A549 (cell line): ENCODE measurements at regions not wholly inside any gene's neighbourhood (a gene's known extent, or its start where the extent isn't known, plus 50 kb on each side); places are given as distances from the start of the nearest gene placed in this dataset.
"Not testable (repeated sequence)": the region's sequence is repeated elsewhere in the genome, so short reads cannot be mapped to it uniquely, and the experiment has no call there.

Experiments
- ATAC-seq, 2 experiments: fragments of 200-7000 bp in 1 of 2; fragments of >200 bp in 1 of 2; cut with Nextera tagmentation in 1 of 2; cut with Tn5 transposase in 1 of 2; 3 replicates each; pipeline versions ENCODE4 v1.8.0 to v1.9.1; 2018 to 2020; ENCODE audit warnings: mild to moderate bottlenecking in 1 of 2, moderate library complexity in 1 of 2
- CTCF ChIA-PET: fragments of 300-600 bp; sonication (Branson Sonifier 250); formaldehyde crosslinking; extraction: SDS; loops from one replicate; lab custom pipeline; 2021; ENCODE audit warnings: antibody characterized with exemption, inconsistent platforms; lab: Yijun Ruan, JAX
- POLR2A ChIA-PET: fragments of 350-600 bp; formaldehyde crosslinking; extraction: SDS; loops from one replicate; lab custom pipeline; 2021; ENCODE audit warnings: antibody characterized with exemption, inconsistent platforms; lab: Yijun Ruan, JAX
- DNase-seq, 2 experiments: peaks; one replicate each; pipeline versions ENCODE4 v3.0.0 to v3.0.0-alpha.2; 2011 to 2016; ENCODE audit warnings: low read depth in 1 of 2, low spot score in 1 of 2
- FAIRE-seq: peaks from 2 replicates; lab custom pipeline; 2011; peaks lifted over from hg19 to GRCh38; lab: Jason Lieb, UNC
- H3K27ac ChIP-seq, 2 experiments: fragments of >200 bp; sonication (Bioruptor Twin); formaldehyde crosslinking; 3 replicates each; pipeline ENCODE4 v1.5.1; 2016 to 2017
- H3K4me1 ChIP-seq: fragments of >200 bp; sonication (Bioruptor Twin); formaldehyde crosslinking; 3 replicates; pipeline ENCODE4 v1.6.1; 2016
- H3K4me2 ChIP-seq: fragments of >200 bp; sonication (Bioruptor Twin); formaldehyde crosslinking; 3 replicates; pipeline ENCODE4 v1.6.1; 2016
- H3K4me3 ChIP-seq: fragments of >200 bp; sonication (Bioruptor Twin); formaldehyde crosslinking; 3 replicates; pipeline ENCODE4 v1.5.1; 2016
- H3K9me3 ChIP-seq: fragments of >200 bp; sonication (Bioruptor Twin); formaldehyde crosslinking; 3 replicates; pipeline ENCODE4 v1.6.1; 2016
- BHLHE40 ChIP-seq: IDR thresholded peaks from 2 replicates; pipeline ENCODE4 v1.6.1; 2012; ENCODE audit warnings: low read depth, low read length, inconsistent platforms
- CHD4 ChIP-seq: fragments of 200-600 bp; sonication (generic); IDR thresholded peaks from 2 replicates; pipeline ENCODE4 v1.6.1; 2016; ENCODE audit warnings: antibody characterized with exemption, mild to moderate bottlenecking, borderline replicate concordance
- CTCF ChIP-seq: fragments of >200 bp; sonication (Bioruptor Twin); formaldehyde crosslinking; IDR thresholded peaks from 3 replicates; pipeline ENCODE4 v1.5.1; 2016
- ESRRA ChIP-seq: fragments of 150-350 bp; IDR thresholded peaks from 2 replicates; pipeline ENCODE4 v1.6.1; 2014; ENCODE audit warnings: mild to moderate bottlenecking, low read length, borderline replicate concordance
- FOXS1 ChIP-seq: fragments of 250-450 bp; sonication (Bioruptor Pico); IDR thresholded peaks from 2 replicates; pipeline ENCODE4 v1.5.0; 2020; ENCODE audit warnings: mild to moderate bottlenecking, moderate library complexity
- GATA3 ChIP-seq: IDR thresholded peaks from 2 replicates; pipeline ENCODE4 v1.6.1; 2012; ENCODE audit warnings: borderline replicate concordance
- HDAC2 ChIP-seq: fragments of 200-600 bp; sonication (generic); IDR thresholded peaks from 2 replicates; pipeline ENCODE4 v1.6.1; 2016
- HEYL ChIP-seq: fragments of 250-450 bp; sonication (Bioruptor Pico); IDR thresholded peaks from 2 replicates; pipeline ENCODE4 v1.8.0; 2021; ENCODE audit warnings: mild to moderate bottlenecking, moderate library complexity
- HOXA7 ChIP-seq: fragments of 250-450 bp; sonication (Bioruptor Pico); IDR thresholded peaks from 2 replicates; pipeline ENCODE4 v1.5.0; 2020; ENCODE audit warnings: mild to moderate bottlenecking, moderate library complexity
- HOXB13 ChIP-seq: fragments of 250-450 bp; sonication (Bioruptor Pico); IDR thresholded peaks from 2 replicates; pipeline ENCODE4 v1.5.0; 2020; ENCODE audit warnings: low read depth, mild to moderate bottlenecking, moderate library complexity
- JUNB ChIP-seq: fragments of >200 bp; sonication (Bioruptor Twin); formaldehyde crosslinking; IDR thresholded peaks from 2 replicates; pipeline ENCODE4 v1.6.1; 2016
- MAFK ChIP-seq: fragments of 450-650 bp; IDR thresholded peaks from 2 replicates; pipeline ENCODE4 v1.6.1; 2014; ENCODE audit not compliant: partially characterized antibody
- MAX ChIP-seq: IDR thresholded peaks from 2 replicates; pipeline ENCODE4 v1.6.1; 2012
- NFE2L2 ChIP-seq: fragments of 150-350 bp; conservative IDR thresholded peaks from 2 replicates; pipeline ENCODE4 v1.6.1; 2014; ENCODE audit warnings: low read length
- NPAS2 ChIP-seq: fragments of 250-450 bp; sonication (Bioruptor Pico); IDR thresholded peaks from 2 replicates; pipeline ENCODE4 v1.8.0; 2022; ENCODE audit warnings: mild to moderate bottlenecking, moderate library complexity, borderline replicate concordance
- NR3C1 ChIP-seq: fragments of >200 bp; sonication (Bioruptor Twin); formaldehyde crosslinking; IDR thresholded peaks from 3 replicates; pipeline ENCODE4 v1.6.1; 2017
- PHF8 ChIP-seq: fragments of 200-600 bp; sonication (generic); IDR thresholded peaks from 2 replicates; pipeline ENCODE4 v1.6.1; 2016; ENCODE audit warnings: low read depth, mild to moderate bottlenecking, antibody characterized with exemption, moderate library complexity, borderline replicate concordance
- RCOR1 ChIP-seq: fragments of 150-350 bp; IDR thresholded peaks from 2 replicates; pipeline ENCODE4 v1.6.1; 2014; ENCODE audit warnings: antibody characterized with exemption, low read length, low read depth
- ZC3H11A ChIP-seq: fragments of 450-650 bp; IDR thresholded peaks from 2 replicates; pipeline ENCODE4 v1.6.1; 2014; ENCODE audit warnings: antibody characterized with exemption, mild to moderate bottlenecking
- ZFP36 ChIP-seq: fragments of 450-650 bp; IDR thresholded peaks from 2 replicates; pipeline ENCODE4 v1.6.1; 2014; ENCODE audit warnings: borderline replicate concordance; ENCODE audit not compliant: partially characterized antibody
- WGBS: methylation state at CpG from one replicate; pipeline ENCODE4 v1.1.6; 2017; ENCODE audit errors: missing lambda C conversion rate; 5-methylcytosine and 5-hydroxymethylcytosine counted together
- TF ChIP-seq, protein P1 (sequence below): fragments of 250-450 bp; sonication (Bioruptor Pico); IDR thresholded peaks from 2 replicates; pipeline ENCODE4 v1.5.0; 2021; ENCODE audit warnings: mild to moderate bottlenecking, moderate library complexity, borderline replicate concordance
- TF ChIP-seq, protein P2 (sequence below): fragments of 250-450 bp; sonication (Bioruptor Pico); IDR thresholded peaks from 2 replicates; pipeline ENCODE4 v1.5.0; 2020; ENCODE audit warnings: low read depth, mild to moderate bottlenecking, moderate library complexity

- Histone ChIP-seq H3K4me2 (no peak overlapping the region), H3K4me3 (no peak overlapping the region), H3K9me3 (no peaks in the 10 kb centered on the region), H3K27ac (no peak overlapping the region), H3K4me1 (no peaks in the 10 kb centered on the region)
- ChIA-PET CTCF (no interaction called here), POLR2A (no interaction called here)
- no peak for DNase-seq
- FAIRE-seq = no peak
- ATAC-seq = no peak
- 0% methylated on average over 3 of the region's 3 CpGs for WGBS
- TF ChIP-seq CTCF = no peak
- TF ChIP-seq NR3C1 = no peak
- TF ChIP-seq HDAC2 = no peak
- TF ChIP-seq PHF8 = no peak
- no peak for TF ChIP-seq BHLHE40
- no peak for TF ChIP-seq MAX
- no peak for TF ChIP-seq ZFP36
- no peak for TF ChIP-seq RCOR1
- TF ChIP-seq, protein P1, sequence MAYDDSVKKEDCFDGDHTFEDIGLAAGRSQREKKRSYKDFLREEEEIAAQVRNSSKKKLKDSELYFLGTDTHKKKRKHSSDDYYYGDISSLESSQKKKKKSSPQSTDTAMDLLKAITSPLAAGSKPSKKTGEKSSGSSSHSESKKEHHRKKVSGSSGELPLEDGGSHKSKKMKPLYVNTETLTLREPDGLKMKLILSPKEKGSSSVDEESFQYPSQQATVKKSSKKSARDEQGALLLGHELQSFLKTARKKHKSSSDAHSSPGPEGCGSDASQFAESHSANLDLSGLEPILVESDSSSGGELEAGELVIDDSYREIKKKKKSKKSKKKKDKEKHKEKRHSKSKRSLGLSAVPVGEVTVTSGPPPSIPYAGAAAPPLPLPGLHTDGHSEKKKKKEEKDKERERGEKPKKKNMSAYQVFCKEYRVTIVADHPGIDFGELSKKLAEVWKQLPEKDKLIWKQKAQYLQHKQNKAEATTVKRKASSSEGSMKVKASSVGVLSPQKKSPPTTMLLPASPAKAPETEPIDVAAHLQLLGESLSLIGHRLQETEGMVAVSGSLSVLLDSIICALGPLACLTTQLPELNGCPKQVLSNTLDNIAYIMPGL (CRISPR knock-in tag) = no peak
- no peak for TF ChIP-seq GATA3
- TF ChIP-seq, protein P2, sequence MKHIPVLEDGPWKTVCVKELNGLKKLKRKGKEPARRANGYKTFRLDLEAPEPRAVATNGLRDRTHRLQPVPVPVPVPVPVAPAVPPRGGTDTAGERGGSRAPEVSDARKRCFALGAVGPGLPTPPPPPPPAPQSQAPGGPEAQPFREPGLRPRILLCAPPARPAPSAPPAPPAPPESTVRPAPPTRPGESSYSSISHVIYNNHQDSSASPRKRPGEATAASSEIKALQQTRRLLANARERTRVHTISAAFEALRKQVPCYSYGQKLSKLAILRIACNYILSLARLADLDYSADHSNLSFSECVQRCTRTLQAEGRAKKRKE (CRISPR knock-in tag) = no peak
- TF ChIP-seq HEYL (CRISPR knock-in tag) = no peak
- no peak for TF ChIP-seq MAFK
- no peak for TF ChIP-seq CHD4
- no peak for TF ChIP-seq ZC3H11A
- no peak for TF ChIP-seq FOXS1 (CRISPR knock-in tag)
- TF ChIP-seq HOXA7 = no peak
- TF ChIP-seq NFE2L2 = no peak
- TF ChIP-seq NPAS2 (CRISPR knock-in tag) = no peak
- no peak for TF ChIP-seq HOXB13
Observed at GRCh38 chr6:51218181-51218580, 399.5 kb downstream of the TFAP2B start.

DNA sequence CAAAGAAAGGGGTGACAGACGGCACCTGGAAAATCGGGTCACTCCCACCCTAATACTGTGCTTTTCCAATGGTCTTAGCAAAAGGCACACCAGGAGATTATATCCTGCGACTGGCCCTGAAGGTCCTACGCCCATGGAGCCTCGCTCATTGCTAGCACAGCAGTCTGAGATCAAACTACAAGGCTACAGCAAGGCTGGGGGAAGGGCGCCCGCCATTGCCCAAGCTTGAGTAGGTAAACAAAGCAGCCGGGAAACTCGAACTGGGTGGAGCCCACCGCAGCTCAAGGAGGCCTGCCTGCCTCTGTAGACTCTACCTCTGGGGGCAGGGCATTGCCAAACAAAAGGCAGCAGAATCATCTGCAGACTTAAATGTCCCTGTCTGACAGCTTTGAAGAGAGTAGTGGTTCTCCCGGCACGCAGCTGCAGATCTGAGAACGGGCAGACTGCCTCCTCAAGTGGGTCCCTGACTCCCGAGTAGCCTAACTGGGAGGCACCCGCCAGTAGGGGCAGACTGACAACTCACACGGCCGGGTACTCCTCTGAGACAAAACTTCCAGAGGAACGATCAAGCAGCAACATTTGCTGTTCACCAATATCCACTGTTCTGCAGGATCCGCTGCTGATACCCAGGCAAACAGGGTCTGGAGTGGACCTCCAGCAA lies 406.0 kb downstream of the TFAP2B start:
- FAIRE-seq, DNase-seq, H3K9me3 ChIP-seq, H3K27ac ChIP-seq, H3K4me2 ChIP-seq, CTCF ChIA-PET, H3K4me3 ChIP-seq, H3K4me1 ChIP-seq, POLR2A ChIA-PET, ATAC-seq: not testable (repeated sequence)
- 21% methylated on average over 4 of the region's 19 CpGs for WGBS

- TF ChIP-seq ESRRA (no peak), NPAS2 (CRISPR knock-in tag) (no peak), JUNB (no peak)
- Histone ChIP-seq H3K9me3 (no peaks in the 10 kb centered on the region), H3K27ac (no peak overlapping the region), H3K4me2 (no peak overlapping the region), H3K4me1 (no peaks in the 10 kb centered on the region), H3K4me3 (no peak overlapping the region)
- FAIRE-seq (no peak), DNase-seq (no peak), ATAC-seq (no peak)
- ChIA-PET CTCF (no interaction called here), POLR2A (no interaction called here)
Observed at GRCh38 chr6:51241376-51241775, 422.7 kb downstream of the TFAP2B start.
